H1 (cell line): ENCODE measurements at regions not wholly inside any gene's neighbourhood (a gene's known extent, or its start where the extent isn't known, plus 50 kb on each side); places are given as distances from the start of the nearest gene placed in this dataset.

Experiments
- CTCF ChIA-PET: fragments of 300-600 bp; sonication (Branson Sonifier 250); formaldehyde crosslinking; loops from one replicate; lab custom pipeline; 2021; ENCODE audit not compliant: partially characterized antibody; lab: Charles Lee
- POLR2A ChIA-PET: fragments of 300-600 bp; sonication (Branson Sonifier 250); formaldehyde crosslinking; loops from one replicate; lab custom pipeline; 2021; ENCODE audit warnings: inconsistent platforms; ENCODE audit not compliant: partially characterized antibody; lab: Charles Lee
- DNase-seq, 2 experiments: peaks; one replicate each; pipeline versions ENCODE4 v3.0.0 to v3.0.0-alpha.2; 2010 to 2022; ENCODE audit warnings: low spot score in 2 of 2, low read depth in 1 of 2, mixed read lengths in 1 of 2
- FAIRE-seq: peaks from 2 replicates; lab custom pipeline; 2011; peaks lifted over from hg19 to GRCh38; lab: Jason Lieb, UNC
- H2AFZ ChIP-seq: 2 replicates; pipeline ENCODE4 v1.8.1; 2012; ENCODE audit warnings: low read length, inconsistent platforms
- H2AK5ac ChIP-seq: 2 replicates; pipeline ENCODE4 v1.6.1; 2013; ENCODE audit warnings: low read depth, low read length
- H2BK120ac ChIP-seq: replicated peaks from 2 replicates; pipeline ENCODE3; 2013; ENCODE audit warnings: low read depth, low read length, inconsistent platforms
- H2BK12ac ChIP-seq: 2 replicates; pipeline ENCODE4 v1.6.1; 2013; ENCODE audit warnings: low read depth, low read length
- H2BK15ac ChIP-seq: 2 replicates; pipeline ENCODE4 v1.6.1; 2013; ENCODE audit warnings: low read length
- H2BK20ac ChIP-seq: 2 replicates; pipeline ENCODE4 v1.6.1; 2013; ENCODE audit warnings: low read length
- H2BK5ac ChIP-seq: 2 replicates; pipeline ENCODE4 v1.6.1; 2013; ENCODE audit warnings: low read depth, low read length
- H3K14ac ChIP-seq: 2 replicates; pipeline ENCODE4 v1.6.1; 2013; ENCODE audit warnings: inconsistent platforms; ENCODE audit not compliant: insufficient read length
- H3K18ac ChIP-seq: 2 replicates; pipeline ENCODE4 v1.6.1; 2013; ENCODE audit warnings: low read length; ENCODE audit errors: extremely low read depth
- H3K23ac ChIP-seq: 2 replicates; pipeline ENCODE4 v1.6.1; 2013; ENCODE audit warnings: inconsistent platforms; ENCODE audit not compliant: insufficient read length
- H3K23me2 ChIP-seq: 2 replicates; pipeline ENCODE4 v1.6.1; 2013; ENCODE audit warnings: low read depth, low read length
- H3K27ac ChIP-seq: 2 replicates; pipeline ENCODE4 v1.6.1; 2011; ENCODE audit warnings: low read depth, low read length, inconsistent platforms
- H3K27me3 ChIP-seq, 4 experiments: replicated peaks in 1 of 4; 1 replicate in 1 of 4; 2 replicates in 3 of 4; pipeline versions ENCODE4 v1.6.1 to v1.8.1; 2011 to 2013; ENCODE audit warnings: low read length in 3 of 4, mild to moderate bottlenecking in 3 of 4, inconsistent platforms in 2 of 4, mixed read lengths in 2 of 4, moderate library complexity in 1 of 4; ENCODE audit not compliant: control insufficient read depth in 3 of 4, insufficient read depth in 3 of 4; ENCODE audit errors: extremely low read depth in 1 of 4
- H3K36me3 ChIP-seq, 4 experiments: 2 replicates each; pipeline versions ENCODE4 v1.6.1 to v1.8.1; 2011 to 2013; ENCODE audit warnings: mild to moderate bottlenecking in 4 of 4, low read length in 3 of 4, moderate library complexity in 2 of 4, control low read depth in 1 of 4, inconsistent platforms in 1 of 4; ENCODE audit not compliant: insufficient read depth in 4 of 4, control insufficient read depth in 2 of 4
- H3K4ac ChIP-seq: replicated peaks from 2 replicates; pipeline ENCODE3; 2013; ENCODE audit warnings: low read length, low read depth, mixed read lengths, inconsistent platforms; ENCODE audit not compliant: insufficient read length
- H3K4me1 ChIP-seq, 4 experiments: replicated peaks in 1 of 4; 1 replicate in 1 of 4; 2 replicates in 3 of 4; pipeline versions ENCODE4 v1.6.1 to v1.8.1; 2011 to 2013; ENCODE audit warnings: low read length in 3 of 4, inconsistent platforms in 2 of 4, mixed read lengths in 1 of 4; ENCODE audit not compliant: insufficient read depth in 4 of 4, control insufficient read depth in 3 of 4
- H3K4me2 ChIP-seq, 2 experiments: 2 replicates each; pipeline versions ENCODE4 v1.6.1 to v1.8.1; 2011 to 2013; ENCODE audit warnings: low read depth in 2 of 2, low read length in 2 of 2, control low read depth in 1 of 2, inconsistent platforms in 1 of 2, mild to moderate bottlenecking in 1 of 2; ENCODE audit not compliant: insufficient read depth in 1 of 2
- H3K4me3 ChIP-seq, 4 experiments: fragments of 200-600, 300-600 bp in 1 of 4; sonication (generic), shearing (Covaris generic), sonication (Bioruptor Twin) in 1 of 4; 2 replicates each; pipeline versions ENCODE4 v1.5.1 to v1.8.1; 2011 to 2016; ENCODE audit warnings: low read length in 4 of 4, low read depth in 3 of 4, control low read depth in 2 of 4, inconsistent platforms in 2 of 4, mild to moderate bottlenecking in 2 of 4, mixed read lengths in 1 of 4, moderate library complexity in 1 of 4; ENCODE audit not compliant: insufficient read depth in 2 of 4; ENCODE audit errors: extremely low read depth in 1 of 4
- H3K56ac ChIP-seq: replicated peaks from 2 replicates; pipeline ENCODE3; 2013; ENCODE audit warnings: low read depth, mild to moderate bottlenecking, mixed read lengths, low read length, inconsistent platforms; ENCODE audit not compliant: insufficient read length
- H3K79me1 ChIP-seq: 2 replicates; pipeline ENCODE4 v1.6.1; 2013; ENCODE audit warnings: low read depth, low read length, control low read depth
- H3K79me2 ChIP-seq, 2 experiments: 2 replicates each; pipeline versions ENCODE4 v1.6.1 to v1.8.1; 2012 to 2013; ENCODE audit warnings: low read length in 2 of 2, mild to moderate bottlenecking in 2 of 2, inconsistent platforms in 1 of 2; ENCODE audit not compliant: insufficient read depth in 2 of 2, control insufficient read depth in 1 of 2
- H3K9ac ChIP-seq, 4 experiments: replicated peaks in 1 of 4; 1 replicate in 1 of 4; 2 replicates in 3 of 4; pipeline versions ENCODE4 v1.6.1 to v1.8.1; 2011 to 2013; ENCODE audit warnings: low read depth in 3 of 4, low read length in 3 of 4, control low read depth in 2 of 4, mild to moderate bottlenecking in 2 of 4, moderate library complexity in 2 of 4, inconsistent platforms in 1 of 4; ENCODE audit errors: extremely low read depth in 1 of 4
- H3K9me3 ChIP-seq, 2 experiments: 2 replicates each; pipeline versions ENCODE4 v1.6.1 to v1.8.1; 2012 to 2013; ENCODE audit warnings: mild to moderate bottlenecking in 2 of 2, moderate library complexity in 2 of 2, control low read depth in 1 of 2, inconsistent platforms in 1 of 2, low read depth in 1 of 2, low read length in 1 of 2, mixed read lengths in 1 of 2; ENCODE audit not compliant: insufficient read depth in 2 of 2
- H4K20me1 ChIP-seq, 2 experiments: replicated peaks in 1 of 2; 2 replicates each; pipeline versions ENCODE3 to v1.8.1; 2011 to 2013; ENCODE audit warnings: inconsistent platforms in 2 of 2, low read length in 2 of 2, mild to moderate bottlenecking in 1 of 2; ENCODE audit not compliant: insufficient read depth in 2 of 2, control insufficient read depth in 1 of 2
- H4K5ac ChIP-seq: 2 replicates; pipeline ENCODE4 v1.6.1; 2013; ENCODE audit warnings: low read length, low read depth, mixed read lengths, inconsistent platforms; ENCODE audit not compliant: insufficient read length
- H4K8ac ChIP-seq: 2 replicates; pipeline ENCODE4 v1.8.0; 2013; ENCODE audit warnings: mild to moderate bottlenecking, moderate library complexity, low read length, inconsistent platforms; ENCODE audit not compliant: insufficient read depth; ENCODE audit errors: extremely low read depth
- H4K91ac ChIP-seq: replicated peaks from 2 replicates; pipeline ENCODE3; 2013; ENCODE audit warnings: low read length, mixed read lengths, inconsistent platforms; ENCODE audit not compliant: insufficient read length
- EP300 ChIP-seq, 2 experiments: IDR thresholded peaks; 1 replicate in 1 of 2; 2 replicates in 1 of 2; pipeline ENCODE4 v1.6.1; 2011 to 2012; ENCODE audit warnings: low read depth in 2 of 2, low read length in 2 of 2, mild to moderate bottlenecking in 2 of 2, borderline replicate concordance in 1 of 2, inconsistent platforms in 1 of 2, moderate library complexity in 1 of 2
- GTF2F1 ChIP-seq: IDR thresholded peaks from 2 replicates; pipeline ENCODE4 v1.6.1; 2012; ENCODE audit warnings: low read depth, low read length, improper control_type of control experiment, borderline replicate concordance
- HDAC2 ChIP-seq, 2 experiments: fragments of 300-600 bp in 1 of 2; sonication (generic) in 1 of 2; IDR thresholded peaks; 2 replicates each; pipeline ENCODE4 v1.6.1; 2011 to 2012; ENCODE audit warnings: low read depth in 2 of 2, low read length in 2 of 2, mild to moderate bottlenecking in 2 of 2, moderate library complexity in 2 of 2, borderline replicate concordance in 1 of 2, inconsistent platforms in 1 of 2
- NANOG ChIP-seq: IDR thresholded peaks from 2 replicates; pipeline ENCODE4 v1.6.1; 2011; ENCODE audit warnings: low read length, low read depth, mild to moderate bottlenecking, inconsistent platforms; ENCODE audit not compliant: insufficient read depth, poor library complexity, severe bottlenecking
- RAD21 ChIP-seq, 2 experiments: IDR thresholded peaks in 1 of 2; conservative IDR thresholded peaks in 1 of 2; 2 replicates each; pipeline ENCODE4 v1.6.1; 2011; ENCODE audit warnings: low read depth in 2 of 2, low read length in 2 of 2, improper control_type of control experiment in 1 of 2, inconsistent platforms in 1 of 2, mild to moderate bottlenecking in 1 of 2, moderate library complexity in 1 of 2
- SIX5 ChIP-seq: IDR thresholded peaks from 2 replicates; pipeline ENCODE4 v1.6.1; 2011; ENCODE audit warnings: mild to moderate bottlenecking, low read depth, low read length
- TCF12 ChIP-seq: IDR thresholded peaks from 2 replicates; pipeline ENCODE4 v1.6.1; 2011; ENCODE audit warnings: low read depth, mild to moderate bottlenecking, low read length
- WGBS, 2 experiments: shearing (Covaris generic) in 1 of 2; methylation state at CpG; one replicate each; pipeline versions ENCODE4 v1.1.6 to v1.1.7; 2013 to 2015; ENCODE audit warnings: low lambda C conversion rate in 2 of 2, mixed read lengths in 2 of 2, inconsistent platforms in 1 of 2, low coverage in 1 of 2, missing lambda C conversion rate in 1 of 2; ENCODE audit not compliant: insufficient replicate concordance in 2 of 2, insufficient coverage in 1 of 2, insufficient read length in 1 of 2; ENCODE audit errors: extremely low coverage in 1 of 2, missing lambda C conversion rate in 1 of 2; 5-methylcytosine and 5-hydroxymethylcytosine counted together

DNA sequence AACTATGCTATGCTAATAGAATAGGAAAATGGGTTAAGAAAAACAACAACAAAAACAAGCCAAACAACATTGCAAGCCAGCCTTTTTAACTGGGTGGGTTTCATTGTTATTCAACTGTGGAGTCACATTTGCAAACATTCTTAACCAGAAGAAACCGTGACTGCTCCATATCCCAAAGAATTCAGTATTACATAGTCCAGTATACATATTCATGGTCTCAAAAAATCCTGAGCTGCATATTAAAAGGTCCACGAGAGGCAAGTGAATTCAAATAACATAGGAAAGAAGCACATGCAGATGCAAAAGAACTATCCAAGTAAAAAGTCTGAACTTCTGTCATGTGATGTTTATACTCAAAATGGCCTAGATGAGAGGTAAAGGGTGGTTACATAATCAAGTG lies 179.1 kb upstream of the ETAA1 start:
- Histone ChIP-seq H3K36me3 (no peaks in the 10 kb centered on the region), H4K8ac (no peak overlapping the region), H3K79me2 (no peaks in the 10 kb centered on the region), H3K23me2 (peaks cover 13% of the 10 kb centered on the region; the same call in 1 of the 2 replicates), H3K23ac (no peak overlapping the region), H4K20me1 (peaks cover 0 to 5% of the 10 kb centered on the region in 2 experiments), H3K4ac (no peak overlapping the region), H4K5ac (no peak overlapping the region), H3K14ac (no peak overlapping the region), H3K79me1 (no peaks in the 10 kb centered on the region), H3K27ac (no peak overlapping the region), H3K56ac (no peak overlapping the region), H4K91ac (no peak overlapping the region), H2BK15ac (no peak overlapping the region), H2BK120ac (no peak overlapping the region), H3K27me3 (no peaks in the 10 kb centered on the region), H2AFZ (no peak overlapping the region), H3K9me3 (peaks cover 0 to 9% of the 10 kb centered on the region in 2 experiments; a peak in 1 of 4 replicates), H3K4me3 (no peak overlapping the region), H3K9ac (no peak overlapping the region), H2BK20ac (no peak overlapping the region), H2BK12ac (no peak overlapping the region), H2BK5ac (no peak overlapping the region), H2AK5ac (no peak overlapping the region), H3K18ac (no peak overlapping the region), H3K4me1 (peaks cover 2 to 6% (median 4%) of the 10 kb centered on the region in 4 experiments; a peak in 5 of 7 replicates), H3K4me2 (no peak overlapping the region)
- DNase-seq (no peak), FAIRE-seq (no peak)
- WGBS, 2 experiments = 49% methylated on average over 2 of the region's 2 CpGs; no CpG with 5 or more reads in 1 of the 2 experiments
- ChIA-PET POLR2A (no interaction called here), CTCF (interaction anchor here (0.5 kb wide), 1 partner anchor 106 kb away, joined by 3 read pairs; no protein-coding TSS in a partner anchor)
- no peak for TF ChIP-seq SIX5
- TF ChIP-seq HDAC2 (IDR thresholded peaks at IDR 0.05; ENCODE audit: borderline replicate concordance in 1 of 2, low read depth in 2 of 2, low read length in 2 of 2) = no peak
- TF ChIP-seq NANOG = no peak
- TF ChIP-seq RAD21 (IDR thresholded peaks at IDR 0.05 in 1 of 2, conservative IDR thresholded peaks at IDR 0.05 in 1 of 2; ENCODE audit: low read depth in 2 of 2, low read length in 2 of 2) = no peak
- no peak for TF ChIP-seq EP300 (IDR thresholded peaks at IDR 0.05; ENCODE audit: borderline replicate concordance in 1 of 2, low read depth in 2 of 2, low read length in 2 of 2)
- no peak for TF ChIP-seq TCF12
- TF ChIP-seq GTF2F1 = no peak
